ENCODE measurements at regions not wholly inside any gene's neighbourhood (a gene's known extent, or its start where the extent isn't known, plus 50 kb on each side); places are given as distances from the start of the nearest gene placed in this dataset.

- TF ChIP-seq CTCF (IDR thresholded peaks at IDR 0.05; ENCODE audit: low read depth, low read length, poor library complexity, severe bottlenecking): no peak
- no peak for TF ChIP-seq EZH2phosphoT487 (IDR thresholded peaks at IDR 0.05; ENCODE audit: borderline replicate concordance, low read length)
Measured at GRCh38 chr16:64498363-64498762, 623.5 kb downstream of the CDH11 start.

Measured in DOHH2 (cell line).